Umbilical cord (tissue), 1 donor: ENCODE measurements at regions not wholly inside any gene's neighbourhood (a gene's known extent, or its start where the extent isn't known, plus 50 kb on each side); places are given as distances from the start of the nearest gene placed in this dataset.

Experiments used
- DNase-seq: peaks from one replicate; pipeline ENCODE4 v3.0.0-alpha.2; 2015; ENCODE audit warnings: low spot score

DNA sequence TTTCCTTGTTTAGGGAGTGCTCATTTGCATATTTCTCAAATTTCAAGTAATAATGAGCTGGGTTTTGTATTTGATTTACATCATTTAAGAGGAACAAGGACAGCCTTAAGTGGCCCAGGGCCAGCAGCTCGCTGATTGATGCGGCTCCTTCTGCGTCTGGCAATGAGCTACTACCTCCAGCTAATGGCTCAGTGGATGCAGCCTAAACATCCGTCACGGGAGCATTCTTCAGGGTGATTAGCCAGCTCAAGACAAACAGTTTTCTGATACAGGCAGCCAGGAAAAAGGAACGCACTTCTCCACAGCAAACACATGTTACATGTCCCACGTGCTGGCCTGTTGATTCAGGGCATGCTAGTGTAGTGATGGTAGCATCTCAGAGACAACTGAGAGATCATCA lies 169.3 kb upstream of the TCERG1L start:
- no peak for DNase-seq

GRCh38 chr10:131485732-131486131 lies 174.2 kb upstream of the TCERG1L start:
- no peak for DNase-seq

DNA sequence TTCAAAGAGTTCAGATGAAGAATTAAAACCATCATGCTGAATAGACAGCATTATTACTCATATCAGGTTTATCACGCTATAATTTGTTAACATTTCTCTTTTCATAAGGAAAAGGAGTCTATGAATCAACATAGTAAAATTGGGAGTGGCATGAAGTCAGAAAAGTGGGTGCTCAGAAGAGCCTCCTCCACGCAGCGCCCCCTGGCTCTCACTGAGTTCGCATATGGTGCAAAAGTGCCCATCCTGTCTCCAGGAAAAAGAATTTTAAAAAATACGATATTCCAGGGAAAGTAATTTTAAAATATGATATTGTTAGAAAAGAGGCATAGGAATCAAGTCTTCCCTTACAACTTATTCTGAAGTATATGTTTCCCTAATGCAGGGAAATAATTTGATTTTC lies 176.3 kb upstream of the TCERG1L start:
- DNase-seq, result no peak

DNA sequence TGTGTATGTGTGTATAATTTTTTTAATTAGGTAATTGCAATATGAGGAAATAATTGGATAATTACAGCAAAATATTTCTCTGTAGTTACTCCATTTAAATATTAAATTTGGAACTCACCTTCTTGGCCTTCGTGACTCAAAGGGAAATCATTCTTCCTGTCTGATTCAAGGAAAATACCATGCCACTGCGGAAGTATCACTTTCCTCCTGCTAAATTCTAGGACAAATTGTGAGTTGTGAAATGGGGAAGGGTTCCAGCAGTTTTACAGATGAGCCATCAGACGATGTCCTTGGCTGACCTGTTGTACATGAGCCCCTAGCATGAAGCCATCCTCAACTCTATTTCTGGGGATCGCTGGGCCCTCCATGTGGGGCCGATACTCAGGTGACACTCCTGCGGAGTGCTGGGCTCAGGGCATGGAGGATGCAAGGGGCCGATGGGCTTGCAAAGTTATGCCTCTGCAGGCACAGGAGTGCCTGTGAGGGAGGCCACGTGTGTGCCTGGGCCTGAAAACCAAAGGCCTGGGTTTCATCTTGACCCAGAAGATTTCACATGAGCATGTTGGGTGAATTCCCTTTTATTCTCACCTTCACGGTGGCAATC lies 179.6 kb upstream of the TCERG1L start:
- DNase-seq, result no peak

DNA sequence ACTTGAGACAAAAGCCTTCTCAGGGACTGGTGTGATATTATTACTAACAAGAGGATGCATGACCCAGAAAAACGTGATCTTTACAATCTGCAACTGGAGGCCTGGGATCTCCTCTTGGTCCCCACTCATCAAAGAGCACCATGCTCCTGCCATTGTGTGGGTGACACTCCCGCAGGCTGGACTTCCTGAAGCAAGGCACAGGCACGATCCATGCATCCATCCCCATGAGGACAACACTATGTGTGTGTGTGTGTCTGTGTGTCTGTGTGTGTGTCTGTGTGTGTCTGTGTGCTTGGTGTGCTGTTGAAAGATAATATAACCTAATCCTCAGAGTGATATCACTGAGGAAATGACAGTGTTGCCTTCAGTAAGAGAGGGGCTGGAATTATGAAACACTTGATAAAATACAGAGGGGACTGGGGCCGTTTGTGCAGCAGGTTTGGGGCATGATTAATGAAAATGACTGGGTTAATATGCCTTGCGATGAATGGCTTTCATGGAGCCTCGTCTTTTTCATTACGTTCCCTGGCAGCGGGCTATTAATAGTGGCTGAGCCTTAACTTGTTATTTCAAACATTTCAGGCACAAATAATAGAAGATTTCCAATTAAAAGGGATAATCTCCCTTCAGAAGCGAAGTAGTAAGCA lies 180.8 kb upstream of the TCERG1L start:
- DNase-seq, result no peak

- DNase-seq, result no peak
Measured at GRCh38 chr10:131493432-131493831, 181.9 kb upstream of the TCERG1L start.

DNA sequence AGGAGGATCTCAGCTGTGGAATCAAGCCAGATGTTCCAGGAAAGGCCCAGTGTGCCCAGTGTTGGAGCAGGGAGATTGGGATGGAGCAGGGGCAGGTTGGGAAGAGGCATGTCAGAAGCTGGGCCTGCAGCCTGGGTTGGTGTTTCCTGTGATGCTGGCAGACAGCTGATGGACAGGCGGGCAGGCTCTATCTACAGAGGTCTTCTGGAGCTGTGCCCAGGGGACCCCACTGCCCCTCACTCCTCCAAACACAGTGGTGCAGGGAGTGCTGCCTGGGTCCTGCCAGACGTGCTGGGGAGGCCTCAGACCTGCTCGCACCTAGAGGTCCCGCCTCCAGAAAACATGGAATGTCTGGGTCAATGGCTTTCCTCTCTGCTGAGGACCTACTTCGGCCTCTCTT lies 182.9 kb upstream of the TCERG1L start:
- DNase-seq, result no peak

- no peak for DNase-seq
Measured at GRCh38 chr10:131495224-131495623, 183.7 kb upstream of the TCERG1L start.

GRCh38 chr10:131495892-131496291 lies 184.4 kb upstream of the TCERG1L start:
- DNase-seq, result no peak

- DNase-seq, result no peak
Measured at GRCh38 chr10:131496351-131497052, 185.0 kb upstream of the TCERG1L start.

DNA sequence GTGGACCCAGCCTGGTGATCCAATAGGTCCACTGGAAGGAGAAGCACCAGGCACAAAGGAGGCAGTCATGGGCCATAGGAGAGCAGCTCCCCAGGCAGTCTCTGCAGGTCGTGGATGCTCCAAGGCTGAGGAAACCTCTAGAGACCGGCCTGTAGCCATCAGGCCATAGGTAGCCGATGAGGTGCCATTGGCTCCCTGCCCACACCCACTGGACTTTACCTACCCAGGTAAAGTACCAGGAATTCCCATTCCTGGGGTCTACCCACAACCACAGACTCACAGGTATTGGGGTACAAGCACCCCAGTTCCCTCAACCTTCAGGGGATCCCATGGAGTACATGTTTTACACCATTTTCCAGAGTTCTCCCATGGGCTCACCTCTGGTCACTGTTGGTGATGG lies 188.0 kb upstream of the TCERG1L start:
- DNase-seq, result no peak

- DNase-seq, result no peak
Measured at GRCh38 chr10:131500181-131500580, 188.7 kb upstream of the TCERG1L start.

GRCh38 chr10:131500892-131501291 lies 189.4 kb upstream of the TCERG1L start:
- DNase-seq, result no peak

DNA sequence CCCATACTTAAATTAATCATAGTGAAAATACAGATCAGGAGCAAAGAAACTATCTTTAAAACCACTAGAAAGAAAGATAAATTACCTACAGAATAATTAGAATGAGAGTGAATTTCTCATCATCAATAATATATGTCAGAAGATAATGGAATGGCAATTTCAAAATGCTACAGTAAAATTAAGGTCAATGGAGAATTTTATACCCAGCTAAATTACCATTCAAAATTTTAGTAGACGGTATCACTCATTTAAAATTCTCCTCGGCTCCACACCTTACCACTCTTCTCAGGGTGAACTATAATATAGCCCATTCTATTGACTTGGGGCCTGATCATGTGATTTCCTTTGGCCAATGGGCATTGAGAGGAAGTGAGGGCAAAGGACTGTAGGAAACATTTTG lies 192.5 kb upstream of the TCERG1L start:
- DNase-seq, result no peak

DNA sequence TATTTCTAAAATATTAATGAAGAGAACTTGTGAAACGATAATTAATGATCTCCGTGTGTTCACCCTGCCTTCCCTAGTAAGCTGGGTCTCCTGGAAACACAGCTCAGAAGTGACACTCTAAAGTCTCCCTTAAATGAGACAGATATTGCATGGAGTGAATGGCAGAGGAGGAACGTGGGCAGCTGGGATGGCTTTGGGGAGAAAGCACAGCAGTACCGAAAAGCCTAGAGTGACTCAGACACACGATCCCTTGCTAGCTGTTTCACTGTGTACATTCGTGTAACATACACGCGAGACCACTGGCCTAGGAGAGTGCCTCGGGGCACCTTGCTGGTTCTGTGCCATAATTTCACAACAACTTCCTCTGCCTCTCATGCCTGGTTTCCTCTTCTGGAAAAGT lies 199.9 kb upstream of the TCERG1L start:
- DNase-seq, result no peak

DNA sequence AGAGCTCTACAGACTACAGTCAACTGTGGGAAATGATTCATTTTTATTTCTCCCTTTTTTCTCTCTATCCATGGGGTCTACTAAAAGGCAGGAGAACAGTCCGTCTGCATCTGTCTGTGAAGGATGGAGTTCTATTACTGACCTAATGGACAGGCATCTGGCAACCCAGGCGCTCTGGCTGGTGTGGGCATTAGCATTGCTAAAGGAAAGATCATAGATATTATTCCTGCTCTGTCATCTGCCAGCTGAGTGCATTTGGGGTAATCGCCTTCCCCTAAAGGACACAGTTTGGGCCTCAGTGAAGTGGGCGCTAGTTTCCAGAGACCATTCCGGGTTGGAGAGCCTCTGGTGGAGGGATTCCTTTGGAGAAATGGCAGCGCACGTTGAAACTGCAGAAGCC lies 201.3 kb upstream of the TCERG1L start:
- no peak for DNase-seq

- no peak for DNase-seq
Measured at GRCh38 chr10:131513445-131513844, 201.9 kb upstream of the TCERG1L start.

DNA sequence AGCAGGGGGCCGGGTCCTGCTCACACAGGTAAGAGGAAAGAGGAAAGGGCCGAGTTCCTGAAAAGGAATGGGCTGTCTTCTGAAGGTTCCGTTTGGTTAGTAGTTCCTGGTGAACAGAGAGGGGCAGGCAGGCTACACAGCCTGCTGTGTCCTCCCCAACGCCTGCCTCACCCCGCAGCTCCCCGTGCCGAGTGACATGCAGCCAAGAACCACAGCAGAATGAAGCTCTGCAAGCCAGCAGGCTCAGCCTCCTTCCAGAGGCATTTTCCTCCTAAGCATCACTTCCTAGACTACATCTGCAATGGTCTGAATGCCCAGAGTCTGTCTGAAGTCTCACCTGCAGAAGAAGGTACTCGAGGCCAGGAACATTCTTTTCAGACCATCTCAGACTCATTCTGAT lies 202.4 kb upstream of the TCERG1L start:
- DNase-seq, result no peak

GRCh38 chr10:131514454-131514853 lies 202.9 kb upstream of the TCERG1L start:
- no peak for DNase-seq

DNA sequence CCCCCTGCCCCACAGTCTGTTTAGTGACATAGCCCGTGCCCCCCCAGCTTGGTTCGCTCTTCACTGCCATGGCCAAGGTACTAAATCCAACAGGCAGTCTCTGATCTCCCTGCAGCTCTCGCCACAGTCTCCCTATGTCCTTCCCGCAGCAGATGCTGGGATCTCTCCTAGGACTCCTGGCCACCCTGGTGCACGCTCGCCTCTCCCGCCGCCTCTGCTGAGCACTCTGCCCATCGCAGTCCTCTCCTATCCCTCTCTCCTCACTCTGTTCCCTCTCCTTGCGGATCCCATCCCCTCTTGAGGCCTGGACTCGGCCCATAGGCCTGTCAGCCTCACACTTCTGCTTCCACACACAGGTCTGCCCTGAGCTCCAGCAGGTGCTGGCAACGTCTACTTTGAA lies 204.8 kb upstream of the TCERG1L start:
- no peak for DNase-seq

- DNase-seq, result no peak
Measured at GRCh38 chr10:131517781-131518180, 206.3 kb upstream of the TCERG1L start.

DNA sequence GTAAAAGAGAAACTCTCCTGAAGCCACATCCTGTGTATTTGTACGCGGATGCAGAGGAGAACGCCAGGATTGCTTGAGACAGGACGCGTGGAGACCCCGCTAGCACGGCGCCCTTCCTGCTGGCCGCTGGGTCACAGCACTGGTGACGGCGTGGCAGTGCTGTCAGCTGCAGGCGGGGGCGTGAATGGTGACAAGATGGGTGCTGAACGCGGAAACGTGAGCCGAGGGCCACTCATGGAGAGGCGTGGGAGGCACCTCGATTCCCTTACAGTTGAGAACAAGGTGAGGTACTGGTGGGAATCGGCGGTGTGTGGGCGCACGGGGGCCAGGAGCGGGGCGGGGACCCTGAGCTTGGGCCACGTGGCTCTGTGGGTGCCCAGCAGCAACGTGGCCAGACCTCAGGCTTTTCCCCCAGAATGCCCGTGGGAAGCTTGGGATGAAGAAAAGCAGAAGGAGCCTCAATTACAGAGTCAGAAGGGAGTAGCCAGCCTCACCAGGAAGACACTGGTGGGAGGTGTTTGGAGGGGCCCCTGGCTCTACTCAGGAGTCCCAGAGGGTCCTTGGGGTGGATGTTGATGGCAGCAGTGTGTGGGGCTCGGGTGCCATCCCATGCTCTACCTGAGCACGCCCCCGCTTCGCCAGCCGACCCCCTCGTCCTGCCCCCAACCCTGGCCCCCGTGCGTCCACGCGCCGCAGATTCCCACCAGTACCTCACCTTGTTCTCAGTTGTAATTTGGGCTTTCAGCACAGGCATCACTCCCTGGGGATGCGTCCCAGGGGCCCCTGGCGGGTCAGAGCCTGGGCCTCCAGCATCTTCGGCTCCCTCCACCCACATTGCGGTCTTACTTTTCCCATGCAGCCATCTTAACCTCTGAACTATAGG lies 208.4 kb upstream of the TCERG1L start:
- DNase-seq, result no peak
